Effector memory CD4-positive, alpha-beta T cell (primary cell): ENCODE measurements at regions not wholly inside any gene's neighbourhood (a gene's known extent, or its start where the extent isn't known, plus 50 kb on each side); places are given as distances from the start of the nearest gene placed in this dataset.

Experiments used
- DNase-seq, 3 donors: peaks; one replicate each; pipeline ENCODE4 v3.0.0-alpha.2; 2020
- H3K27ac ChIP-seq: 2 replicates; pipeline ENCODE4 v1.7.0; 2013; ENCODE audit warnings: mild to moderate bottlenecking, low read length, moderate library complexity; ENCODE audit not compliant: insufficient read depth, poor library complexity, severe bottlenecking
- H3K27me3 ChIP-seq: replicated peaks from 2 replicates; pipeline ENCODE4 v1.7.0; 2013; ENCODE audit warnings: mild to moderate bottlenecking, low read length; ENCODE audit not compliant: insufficient read depth, control insufficient read depth, poor library complexity, severe bottlenecking
- H3K36me3 ChIP-seq: 2 replicates; pipeline ENCODE4 v1.7.0; 2013; ENCODE audit warnings: mild to moderate bottlenecking, low read length, moderate library complexity; ENCODE audit not compliant: control insufficient read depth, insufficient read depth
- H3K4me1 ChIP-seq: 2 replicates; pipeline ENCODE4 v1.7.0; 2013; ENCODE audit warnings: low read length, mild to moderate bottlenecking; ENCODE audit not compliant: control insufficient read depth, insufficient read depth, poor library complexity, severe bottlenecking
- H3K4me3 ChIP-seq: 2 replicates; pipeline ENCODE4 v1.7.0; 2013; ENCODE audit warnings: low read length, low read depth, mild to moderate bottlenecking; ENCODE audit not compliant: insufficient read depth, poor library complexity, severe bottlenecking
- H3K9me3 ChIP-seq: 2 replicates; pipeline ENCODE4 v1.7.0; 2013; ENCODE audit warnings: mild to moderate bottlenecking, low read length, moderate library complexity; ENCODE audit not compliant: control insufficient read depth

GRCh38 chr11:15690320-15690719, 575.6 kb downstream of the INSC start:
- H3K36me3 ChIP-seq: no peaks in the 10 kb centered on the region
- no peaks in the 10 kb centered on the region for H3K27me3 ChIP-seq
- no peak overlapping the region for H3K27ac ChIP-seq
- no peaks in the 10 kb centered on the region for H3K9me3 ChIP-seq
- H3K4me3 ChIP-seq: no peak overlapping the region
- DNase-seq: no peak
- no peaks in the 10 kb centered on the region for H3K4me1 ChIP-seq

- H3K27ac ChIP-seq: no peak overlapping the region
- H3K36me3 ChIP-seq: no peaks in the 10 kb centered on the region
- no peaks in the 10 kb centered on the region for H3K9me3 ChIP-seq
- H3K4me1 ChIP-seq: no peaks in the 10 kb centered on the region
- H3K4me3 ChIP-seq: no peak overlapping the region
- no peaks in the 10 kb centered on the region for H3K27me3 ChIP-seq
- no peak for DNase-seq
Measured at GRCh38 chr11:15692739-15693138, 578.0 kb downstream of the INSC start.

GRCh38 chr11:15695096-15695721, 580.5 kb downstream of the INSC start:
- Histone ChIP-seq H3K27ac (no peak overlapping the region), H3K4me3 (no peak overlapping the region), H3K36me3 (no peaks in the 10 kb centered on the region), H3K4me1 (no peaks in the 10 kb centered on the region), H3K9me3 (no peaks in the 10 kb centered on the region), H3K27me3 (no peaks in the 10 kb centered on the region)
- no peak for DNase-seq

DNA sequence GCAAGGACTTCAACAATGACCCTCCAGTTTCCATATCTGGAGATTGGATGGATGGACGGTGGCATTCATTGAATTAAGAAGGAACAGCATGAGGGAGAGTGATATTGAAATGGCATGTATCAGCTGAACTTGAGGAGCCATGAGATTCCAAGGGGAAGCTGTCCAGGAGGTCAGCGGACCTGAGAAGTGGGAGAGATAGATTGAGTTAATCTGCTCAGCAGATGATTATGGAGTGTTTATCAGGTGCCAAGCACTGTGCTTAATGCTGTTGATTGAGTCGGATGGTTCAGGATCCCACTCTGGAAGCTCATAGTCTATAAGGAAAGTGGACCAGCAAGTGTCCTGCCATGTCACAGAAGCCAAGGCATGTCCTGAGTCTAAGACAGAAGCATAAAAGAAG, 581.3 kb downstream of the INSC start:
- Histone ChIP-seq H3K4me1 (no peaks in the 10 kb centered on the region), H3K36me3 (no peaks in the 10 kb centered on the region), H3K4me3 (no peak overlapping the region), H3K9me3 (no peaks in the 10 kb centered on the region), H3K27ac (no peak overlapping the region), H3K27me3 (no peaks in the 10 kb centered on the region)
- DNase-seq: no peak

- no peaks in the 10 kb centered on the region for H3K4me1 ChIP-seq
- no peaks in the 10 kb centered on the region for H3K27me3 ChIP-seq
- DNase-seq: no peak
- no peaks in the 10 kb centered on the region for H3K36me3 ChIP-seq
- H3K4me3 ChIP-seq: no peak overlapping the region
- H3K9me3 ChIP-seq: no peaks in the 10 kb centered on the region
- H3K27ac ChIP-seq: no peak overlapping the region
Measured at GRCh38 chr11:15697437-15698236, 582.9 kb downstream of the INSC start.

- Histone ChIP-seq H3K4me1 (no peaks in the 10 kb centered on the region), H3K27me3 (no peaks in the 10 kb centered on the region), H3K9me3 (no peaks in the 10 kb centered on the region), H3K36me3 (no peaks in the 10 kb centered on the region), H3K27ac (no peak overlapping the region), H3K4me3 (no peak overlapping the region)
- DNase-seq: no peak
Measured at GRCh38 chr11:15698855-15699254, 584.1 kb downstream of the INSC start.

GRCh38 chr11:15699978-15700377, 585.3 kb downstream of the INSC start:
- H3K4me3 ChIP-seq: no peak overlapping the region
- no peaks in the 10 kb centered on the region for H3K27me3 ChIP-seq
- H3K4me1 ChIP-seq: no peaks in the 10 kb centered on the region
- DNase-seq: no peak
- H3K9me3 ChIP-seq: no peaks in the 10 kb centered on the region
- H3K27ac ChIP-seq: no peak overlapping the region
- no peaks in the 10 kb centered on the region for H3K36me3 ChIP-seq

- DNase-seq: no peak
- no peaks in the 10 kb centered on the region for H3K4me1 ChIP-seq
- no peaks in the 10 kb centered on the region for H3K27me3 ChIP-seq
- no peaks in the 10 kb centered on the region for H3K36me3 ChIP-seq
- no peak overlapping the region for H3K27ac ChIP-seq
- H3K9me3 ChIP-seq: no peaks in the 10 kb centered on the region
- no peak overlapping the region for H3K4me3 ChIP-seq
Measured at GRCh38 chr11:15700456-15700855, 585.7 kb downstream of the INSC start.

DNA sequence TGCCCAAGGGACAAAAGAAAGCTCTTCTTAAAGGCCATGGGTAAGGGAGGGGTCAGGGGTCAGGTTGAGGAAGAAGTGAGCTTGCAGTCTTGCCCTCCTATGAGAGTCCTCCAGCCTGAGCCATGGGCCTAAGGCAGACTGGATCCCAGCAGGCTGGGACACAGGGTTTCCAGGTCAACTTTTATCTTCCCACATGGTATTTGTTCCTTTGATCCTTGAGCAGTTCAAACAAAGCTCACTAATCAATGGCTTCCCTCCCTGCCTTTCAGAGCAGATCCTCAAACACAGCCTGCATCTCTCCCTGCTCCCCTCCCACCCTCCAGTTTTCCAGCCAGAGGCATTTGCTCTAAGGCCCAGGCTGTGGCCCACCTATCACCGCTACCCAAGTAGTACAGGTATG, 589.3 kb downstream of the INSC start:
- H3K4me1 ChIP-seq: no peaks in the 10 kb centered on the region
- H3K27ac ChIP-seq: no peak overlapping the region
- H3K36me3 ChIP-seq: no peaks in the 10 kb centered on the region
- H3K27me3 ChIP-seq: no peaks in the 10 kb centered on the region
- no peaks in the 10 kb centered on the region for H3K9me3 ChIP-seq
- no peak for DNase-seq
- H3K4me3 ChIP-seq: no peak overlapping the region

DNA sequence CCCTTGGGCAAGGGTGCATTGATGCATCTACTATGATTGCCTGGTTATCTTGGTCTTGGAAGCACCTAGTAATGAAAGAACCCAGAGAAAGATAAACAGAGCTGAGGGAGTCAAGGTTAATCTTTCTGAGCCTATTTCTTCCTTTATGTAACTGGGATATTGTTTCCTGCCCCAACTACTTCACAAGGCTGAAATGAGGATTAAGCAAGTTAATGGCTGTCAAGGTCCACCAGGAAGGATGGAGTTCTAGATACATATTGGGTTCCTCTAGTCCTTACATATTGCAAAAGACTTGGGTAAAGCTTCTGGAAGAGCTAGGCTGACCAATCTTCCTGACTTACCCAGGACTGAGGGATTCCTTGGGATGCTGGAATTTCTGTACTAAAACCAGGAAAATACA, 589.8 kb downstream of the INSC start:
- no peak overlapping the region for H3K4me3 ChIP-seq
- H3K27ac ChIP-seq: no peak overlapping the region
- H3K27me3 ChIP-seq: no peaks in the 10 kb centered on the region
- DNase-seq: no peak
- no peaks in the 10 kb centered on the region for H3K36me3 ChIP-seq
- no peaks in the 10 kb centered on the region for H3K4me1 ChIP-seq
- H3K9me3 ChIP-seq: no peaks in the 10 kb centered on the region
